ENCODE measurements at regions not wholly inside any gene's neighbourhood (a gene's known extent, or its start where the extent isn't known, plus 50 kb on each side); places are given as distances from the start of the nearest gene placed in this dataset.
A peak's percentile ranks its signal among the peaks of the same experiment; 100 is the strongest.
"Not testable (repeated sequence)": the region's sequence is repeated elsewhere in the genome, so short reads cannot be mapped to it uniquely, and the experiment has no call there.

GRCh38 chr1:170385750-170386149, 146.2 kb upstream of the GORAB start:
- DNase-seq = no peak

GRCh38 chr1:170388489-170388888, 143.5 kb upstream of the GORAB start:
- no peak for DNase-seq

- no peak for DNase-seq
Measured at GRCh38 chr1:170395149-170395548, 136.8 kb upstream of the GORAB start.

- no peak for DNase-seq
Measured at GRCh38 chr1:170397061-170397460, 134.9 kb upstream of the GORAB start.

- no peak for DNase-seq
Measured at GRCh38 chr1:170402476-170403311, 129.3 kb upstream of the GORAB start.

- no peak for DNase-seq
Measured at GRCh38 chr1:170407138-170407537, 124.8 kb upstream of the GORAB start.

GRCh38 chr1:170407581-170407980, 124.4 kb upstream of the GORAB start:
- DNase-seq = no peak

GRCh38 chr1:170410401-170411166, 121.4 kb upstream of the GORAB start:
- no peak for DNase-seq

GRCh38 chr1:170414989-170415709, 116.8 kb upstream of the GORAB start:
- no peak for DNase-seq

- no peak for DNase-seq
Measured at GRCh38 chr1:170415710-170416372, 116.1 kb upstream of the GORAB start.

GRCh38 chr1:170424346-170424745, 107.6 kb upstream of the GORAB start:
- no peak for DNase-seq

GRCh38 chr1:170426596-170426995, 105.4 kb upstream of the GORAB start:
- DNase-seq = no peak

- not testable (repeated sequence) for DNase-seq
Measured at GRCh38 chr1:170427002-170427401, 105.0 kb upstream of the GORAB start.

GRCh38 chr1:170436928-170437327, 95.0 kb upstream of the GORAB start:
- DNase-seq = peak; percentile 8

GRCh38 chr1:170445096-170445495, 86.9 kb upstream of the GORAB start:
- DNase-seq = no peak

GRCh38 chr1:170448661-170449158, 83.3 kb upstream of the GORAB start:
- DNase-seq = no peak

- DNase-seq = not testable (repeated sequence)
Measured at GRCh38 chr1:170457325-170458050, 74.5 kb upstream of the GORAB start.

- no peak for DNase-seq
Measured at GRCh38 chr1:170460001-170460400, 72.0 kb upstream of the GORAB start.

- DNase-seq = no peak
Measured at GRCh38 chr1:170460414-170461155, 71.4 kb upstream of the GORAB start.

- DNase-seq = no peak
Measured at GRCh38 chr1:170461291-170461747, 70.6 kb upstream of the GORAB start.

GRCh38 chr1:170461762-170462384, 70.1 kb upstream of the GORAB start:
- peak; percentile 45 for DNase-seq

All from GDM1 (cell line).